CD1c-positive myeloid dendritic cell (primary cell): ENCODE measurements at regions not wholly inside any gene's neighbourhood (a gene's known extent, or its start where the extent isn't known, plus 50 kb on each side); places are given as distances from the start of the nearest gene placed in this dataset.

Experiments
- DNase-seq: peaks from one replicate; pipeline ENCODE4 v3.0.0-alpha.2; 2016; ENCODE audit errors: extremely low spot score

DNA sequence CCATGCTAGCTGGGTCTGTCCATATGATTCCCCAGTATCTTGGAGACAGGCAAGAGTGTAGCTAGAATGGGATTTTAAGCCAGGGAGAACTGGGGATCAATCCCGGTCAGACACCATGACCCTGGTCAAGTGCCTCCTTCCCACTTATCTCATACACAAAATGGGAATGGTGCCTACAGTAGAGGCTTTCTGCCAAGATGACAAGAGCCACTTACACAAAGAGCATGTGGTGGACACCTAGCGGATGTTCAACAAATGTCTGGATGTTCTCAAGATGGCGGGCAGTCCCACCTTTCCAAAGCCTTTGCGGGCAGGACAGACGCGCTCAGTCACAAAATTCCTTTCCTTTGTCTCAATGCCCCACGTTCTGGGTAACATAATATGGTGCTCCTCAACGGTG, 57.3 kb downstream of the MAF start:
- DNase-seq: no peak

DNA sequence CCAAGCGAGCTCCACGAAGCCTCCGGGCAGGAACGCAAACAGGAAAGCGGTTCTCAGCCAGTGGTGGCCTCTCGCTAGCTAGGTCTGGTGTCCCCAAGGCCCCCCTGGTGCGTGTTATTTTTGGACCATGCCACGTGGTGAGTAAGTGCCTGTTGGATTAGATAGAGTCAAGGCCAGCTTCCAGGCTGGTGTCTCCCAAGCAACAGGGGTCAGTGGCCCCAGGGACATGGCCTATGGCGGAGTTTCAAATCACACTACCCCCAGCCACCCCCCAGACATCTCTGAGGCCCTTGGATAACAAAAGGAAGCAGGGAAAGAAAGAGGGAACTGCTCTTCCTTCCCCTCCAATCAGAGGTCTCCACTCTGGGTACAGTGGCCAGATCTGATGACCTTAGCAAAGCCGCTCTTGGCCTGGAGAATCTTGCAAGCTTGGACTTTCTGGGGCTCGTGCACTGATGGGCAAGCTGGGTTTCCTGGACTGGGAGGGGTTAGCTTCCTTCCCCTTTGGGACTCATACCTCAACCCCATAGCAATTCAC, 58.2 kb downstream of the MAF start:
- no peak for DNase-seq

DNA sequence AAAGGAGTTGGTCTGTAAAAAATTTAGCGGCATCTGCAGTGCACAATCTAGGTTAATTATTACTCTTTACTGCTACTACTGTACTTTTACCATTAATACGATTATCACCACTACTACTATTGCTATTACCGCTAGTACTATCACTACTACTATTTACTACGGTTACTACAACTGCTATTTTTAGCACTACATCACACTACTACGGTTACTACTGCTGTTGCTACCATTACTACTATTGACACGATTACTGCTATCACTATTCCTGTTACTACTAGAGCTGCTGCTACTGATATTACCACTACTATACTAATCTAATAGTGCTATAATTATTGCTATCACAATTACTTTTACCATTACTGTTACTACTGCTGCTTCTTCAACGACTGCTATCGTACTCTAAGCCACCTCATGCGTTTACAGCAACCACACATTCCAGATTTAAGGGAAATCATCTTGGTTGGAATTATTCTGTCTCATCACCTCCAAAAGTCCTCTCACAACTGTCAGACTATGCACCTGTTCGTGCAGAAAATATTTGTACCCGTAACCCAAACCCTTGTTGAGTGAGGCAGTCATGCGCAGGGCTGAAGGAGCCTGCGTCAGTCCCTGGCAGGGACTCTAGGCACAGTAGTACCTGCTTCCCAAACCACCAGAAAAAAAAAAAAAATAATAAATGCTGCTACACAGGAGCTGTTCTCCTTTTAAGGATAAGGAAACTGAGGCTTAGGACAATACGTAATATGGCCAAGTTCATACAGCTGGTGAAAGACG, 59.5 kb downstream of the MAF start:
- DNase-seq: no peak

DNA sequence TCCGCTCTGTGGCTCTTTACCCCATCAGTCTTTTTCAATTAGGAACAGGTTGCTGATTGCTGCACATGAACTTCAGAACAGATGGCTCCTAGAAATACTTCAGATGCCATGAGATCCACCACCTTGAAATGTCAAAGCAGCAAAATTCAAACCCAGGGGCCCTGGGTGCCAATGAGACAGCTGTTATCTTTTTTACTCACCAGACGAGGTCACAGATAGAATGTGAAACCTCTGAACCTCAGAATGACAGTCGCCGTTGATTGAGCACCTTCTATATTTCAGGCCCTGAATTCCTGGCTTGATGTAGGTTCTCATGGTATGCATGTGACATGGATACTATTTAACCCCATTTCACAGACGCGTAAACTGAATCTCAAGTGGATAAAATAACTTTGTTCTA, 63.0 kb downstream of the MAF start:
- DNase-seq: no peak

DNA sequence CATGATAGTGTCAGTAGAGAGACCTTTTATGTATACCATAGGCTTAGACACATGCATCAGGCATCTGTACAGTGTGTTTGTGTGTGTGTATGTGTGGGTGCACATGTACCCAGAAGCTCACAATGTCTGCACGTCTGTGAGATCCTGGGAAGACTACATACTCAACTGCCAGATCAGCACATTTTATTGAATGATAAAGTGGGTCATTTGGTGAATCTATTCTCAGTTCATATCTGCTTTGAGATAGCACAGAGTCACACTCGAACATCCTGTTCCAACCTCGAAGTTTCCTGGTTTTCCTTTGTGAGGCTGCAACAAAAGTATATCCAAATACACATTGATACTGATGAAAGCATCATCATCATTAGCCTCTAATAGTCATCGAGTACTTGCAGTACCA, 63.6 kb downstream of the MAF start:
- DNase-seq: no peak

DNA sequence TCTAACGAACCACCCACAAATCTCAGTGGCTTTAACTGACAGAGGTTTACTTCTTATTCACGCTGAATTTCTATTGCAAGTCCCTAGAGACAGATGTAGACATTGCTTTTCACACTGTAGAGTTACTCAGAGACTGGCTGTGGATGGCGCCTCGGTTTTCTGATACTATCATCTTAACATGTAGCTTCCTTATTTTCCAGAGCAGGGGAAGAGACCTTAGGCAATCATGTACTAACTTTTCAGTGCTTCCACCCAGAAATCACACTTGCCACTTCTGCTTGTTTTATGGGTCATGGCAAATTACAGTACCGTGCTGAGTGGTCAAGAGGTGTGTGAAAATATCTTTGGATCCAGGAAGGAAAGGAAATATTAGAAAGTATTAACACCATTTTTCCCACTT, 65.4 kb downstream of the MAF start:
- peak; percentile 68 for DNase-seq

DNA sequence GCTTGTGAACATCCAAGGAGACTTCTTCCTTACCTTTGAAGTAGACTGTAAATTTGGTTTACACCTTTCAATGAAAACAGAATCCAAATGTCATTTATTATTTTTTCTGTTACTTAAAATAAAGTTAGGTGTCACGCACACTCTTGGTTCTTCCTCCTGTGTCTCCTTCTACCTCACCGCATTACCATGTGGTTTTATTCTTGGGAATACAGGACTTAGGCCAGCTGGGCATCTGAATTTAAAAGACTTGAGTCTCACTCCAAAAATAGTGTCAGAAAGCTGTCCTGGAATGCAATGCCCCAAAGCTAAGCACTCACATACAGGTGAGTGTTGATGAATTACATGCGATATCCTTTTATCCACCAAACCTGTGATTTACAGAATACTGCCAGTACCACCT, 66.4 kb downstream of the MAF start:
- DNase-seq: no peak

DNA sequence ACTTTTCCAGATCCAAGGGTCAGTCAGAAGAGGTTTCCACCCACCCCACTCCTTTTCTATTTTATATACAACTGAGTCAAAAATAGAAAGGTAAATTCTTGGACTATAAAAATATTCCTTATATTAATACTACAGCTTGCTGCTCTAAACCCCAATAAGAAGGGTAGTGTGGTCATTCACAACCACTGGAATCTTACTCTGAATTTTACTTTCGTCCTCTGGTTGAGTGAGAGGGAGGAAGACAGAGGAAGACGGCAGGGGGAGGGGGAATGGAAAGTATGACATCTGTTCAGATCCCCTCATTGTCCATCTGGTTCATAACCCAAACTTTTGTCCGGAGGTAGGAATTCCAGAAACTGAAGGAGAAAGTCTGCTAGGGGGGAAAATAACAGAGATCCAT, 67.2 kb downstream of the MAF start:
- DNase-seq: no peak

DNA sequence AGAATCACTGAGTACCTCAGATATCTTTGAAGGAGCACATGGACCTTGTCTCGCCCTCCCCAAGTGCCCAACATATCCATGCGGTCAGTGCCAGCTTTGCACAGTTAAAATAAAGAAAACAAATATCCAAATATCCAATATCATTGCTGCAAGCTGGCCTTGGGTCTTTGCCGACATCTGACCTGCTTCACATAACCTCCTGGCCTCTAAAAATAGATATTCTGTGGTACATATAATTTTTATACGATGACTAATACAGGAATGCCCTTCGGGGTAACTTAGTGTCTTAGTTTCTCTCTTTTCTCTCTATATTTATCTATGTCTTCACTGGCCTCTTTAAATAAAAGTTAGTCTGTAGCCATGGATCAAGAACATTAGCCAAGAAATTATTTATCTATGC, 67.8 kb downstream of the MAF start:
- DNase-seq: no peak

DNA sequence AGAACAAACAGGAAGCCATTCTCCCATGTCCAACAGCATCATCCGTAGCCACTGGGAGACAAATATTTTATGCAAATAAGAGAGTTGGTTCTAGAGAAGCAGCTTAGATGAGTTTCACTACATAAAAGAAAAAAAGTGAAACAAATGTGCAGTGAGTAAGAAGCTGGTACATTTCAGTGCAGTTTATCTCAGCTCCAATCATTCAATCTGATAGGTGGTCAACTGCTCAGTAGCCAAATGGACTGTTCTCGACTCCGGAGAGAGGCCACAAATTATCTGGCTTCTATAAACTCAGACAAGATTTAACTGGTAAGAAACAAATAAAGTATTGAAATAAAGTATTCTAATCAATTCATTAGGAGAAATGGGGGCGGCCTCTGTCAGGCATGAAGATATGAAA, 68.3 kb downstream of the MAF start:
- DNase-seq: no peak

DNA sequence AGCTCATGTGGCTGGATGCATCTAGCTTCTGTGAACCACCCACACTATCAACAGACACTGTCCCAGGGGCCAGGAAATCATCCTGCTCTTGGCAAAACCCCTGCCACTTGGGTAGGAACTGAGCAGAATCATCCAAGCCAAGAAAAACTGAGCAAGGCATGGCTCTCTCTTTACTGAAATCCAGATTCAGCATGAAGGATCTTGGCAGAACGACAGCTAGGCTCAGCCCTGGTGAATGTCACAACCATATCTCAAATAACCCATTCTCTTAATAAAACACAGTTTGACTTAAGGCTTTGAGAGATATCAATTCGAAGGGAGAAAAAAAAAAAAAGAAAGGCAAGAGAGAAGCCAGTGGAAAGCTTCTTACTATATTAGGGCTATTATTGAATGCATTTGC, 72.2 kb downstream of the MAF start:
- DNase-seq: no peak

DNA sequence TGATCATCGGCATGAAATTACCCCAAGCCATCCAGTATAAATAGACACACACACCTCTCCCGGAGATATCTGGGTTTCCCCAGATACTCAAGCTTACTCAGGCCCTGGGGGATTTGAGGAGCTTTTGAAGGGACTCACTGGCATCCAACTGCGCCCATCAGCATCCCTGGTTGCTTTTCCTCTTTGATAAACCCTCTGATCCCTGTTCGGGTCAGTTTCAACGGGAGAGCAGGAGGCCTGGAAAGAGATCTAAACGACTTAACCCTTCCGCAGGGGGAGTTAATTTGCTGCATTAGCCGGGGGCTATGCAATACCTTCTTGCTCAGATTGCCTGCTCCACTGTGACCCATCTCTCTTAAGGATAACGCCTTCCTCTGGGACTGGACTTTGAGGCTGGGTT, 76.6 kb downstream of the MAF start:
- no peak for DNase-seq

DNA sequence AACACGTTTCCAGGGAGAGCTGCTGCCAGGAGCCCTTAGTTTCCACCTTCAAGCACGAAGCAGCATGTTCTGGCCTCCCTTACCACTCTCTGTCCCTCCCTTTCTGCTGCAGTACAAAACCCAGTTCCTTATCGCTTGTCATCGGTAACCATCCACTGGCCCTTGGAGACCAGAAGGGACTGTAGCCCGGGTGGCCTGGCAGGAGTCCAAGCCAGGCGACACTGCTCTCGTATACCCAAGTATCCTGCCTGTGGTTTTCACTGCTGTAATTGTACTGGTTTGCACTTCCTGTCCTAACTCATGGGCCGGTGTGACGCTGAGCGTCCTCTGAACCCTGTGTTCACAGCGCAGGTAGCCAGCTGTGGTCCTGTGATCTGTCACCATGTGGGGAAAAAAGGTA, 81.1 kb downstream of the MAF start:
- DNase-seq: peak; percentile 53

DNA sequence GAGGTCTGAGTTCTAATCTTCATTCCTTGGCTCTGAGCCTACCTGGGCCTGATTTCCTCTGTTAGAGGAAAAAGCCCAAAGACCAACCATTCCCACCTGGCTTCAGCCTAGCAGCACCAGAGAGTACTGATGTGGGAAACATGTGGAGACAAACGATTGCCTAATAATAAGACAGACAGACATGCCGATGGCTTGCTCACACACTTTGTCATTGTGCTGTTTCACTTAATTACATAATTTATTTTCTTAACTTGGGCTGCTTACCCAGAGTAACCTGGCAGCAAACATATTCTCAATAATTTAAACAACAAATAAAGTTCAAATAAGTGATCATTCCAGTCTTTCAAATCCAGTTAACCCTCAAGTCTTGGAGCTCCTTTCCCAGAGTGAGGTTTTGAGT, 83.4 kb downstream of the MAF start:
- no peak for DNase-seq

DNA sequence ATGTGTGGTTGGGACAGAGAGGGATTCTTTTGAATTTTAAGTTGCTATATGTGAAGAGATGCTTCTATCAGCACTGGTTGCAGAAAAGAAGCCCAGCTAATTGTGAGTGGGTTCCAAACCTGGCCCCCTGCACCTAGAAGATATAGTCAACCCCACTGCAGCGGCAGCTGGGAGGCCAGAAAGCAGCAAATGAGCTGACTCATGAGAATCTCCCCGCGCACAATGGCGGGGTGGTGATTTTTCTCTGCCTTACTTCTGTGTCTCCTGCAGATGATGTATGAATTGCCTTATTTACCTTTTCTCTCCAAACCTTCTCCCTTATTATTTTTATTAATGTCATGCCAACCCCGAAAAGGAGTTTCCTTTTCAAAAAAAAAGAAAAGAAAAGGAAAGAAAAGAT, 89.7 kb downstream of the MAF start:
- DNase-seq: no peak

DNA sequence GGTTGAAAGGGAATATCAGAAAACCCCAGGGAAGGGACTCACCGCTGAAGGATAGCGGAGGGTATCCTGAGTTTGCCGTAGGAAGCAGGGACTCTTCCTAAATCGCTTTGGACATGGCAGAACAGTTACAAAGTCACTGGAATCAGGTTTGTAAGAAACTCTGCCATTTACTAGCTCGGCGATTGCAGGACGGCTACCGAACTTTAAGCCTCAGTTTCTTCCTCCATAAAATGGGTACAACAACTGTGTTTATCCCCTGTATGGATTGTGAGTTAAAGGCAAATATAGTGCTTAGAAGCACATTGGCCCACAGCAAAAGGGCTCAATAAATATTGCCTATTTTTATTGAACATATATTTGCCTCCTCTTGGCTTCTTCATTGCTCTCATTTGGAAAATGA, 90.6 kb downstream of the MAF start:
- no peak for DNase-seq

DNA sequence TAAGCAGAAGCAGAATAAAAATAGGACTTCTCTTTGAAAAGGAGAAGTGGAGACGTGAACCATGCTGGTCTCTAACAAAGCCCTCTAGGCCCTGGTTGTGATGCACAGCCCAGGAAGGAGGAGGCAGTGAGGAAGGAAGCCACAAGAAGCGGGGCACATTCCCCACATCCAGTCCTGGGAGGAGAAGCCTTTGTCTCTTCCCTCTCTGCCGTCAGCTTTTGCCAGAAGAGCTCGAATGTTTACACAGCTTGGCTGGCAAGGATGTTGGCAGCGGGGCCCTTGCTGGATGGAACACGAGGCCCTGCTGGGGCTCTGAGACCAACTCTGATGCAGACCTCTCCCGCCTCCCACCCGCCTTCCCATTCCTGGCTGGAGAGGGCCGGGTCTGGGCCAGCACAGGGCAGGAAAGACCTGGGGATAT, 91.3 kb downstream of the MAF start:
- peak; percentile 59 for DNase-seq

DNA sequence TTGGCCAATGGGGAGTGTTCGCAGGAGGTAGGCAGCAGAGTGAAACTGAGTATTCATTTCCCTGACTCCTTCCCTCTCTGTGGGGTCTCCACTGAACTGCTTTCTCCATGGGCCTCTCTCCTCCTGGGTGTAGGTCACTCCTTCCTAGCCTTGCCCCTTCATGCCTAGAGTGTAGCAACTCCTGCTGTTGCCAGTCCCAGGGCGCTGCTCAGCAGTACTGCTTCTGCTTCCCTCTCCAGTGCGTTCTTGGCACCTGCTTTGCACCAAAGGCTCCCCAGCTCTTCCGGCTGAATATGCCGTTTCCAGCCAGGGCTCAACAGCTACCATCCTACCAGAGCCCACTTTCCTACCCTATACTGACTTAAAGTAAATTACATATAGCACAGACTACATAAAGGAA, 92.2 kb downstream of the MAF start:
- no peak for DNase-seq

DNA sequence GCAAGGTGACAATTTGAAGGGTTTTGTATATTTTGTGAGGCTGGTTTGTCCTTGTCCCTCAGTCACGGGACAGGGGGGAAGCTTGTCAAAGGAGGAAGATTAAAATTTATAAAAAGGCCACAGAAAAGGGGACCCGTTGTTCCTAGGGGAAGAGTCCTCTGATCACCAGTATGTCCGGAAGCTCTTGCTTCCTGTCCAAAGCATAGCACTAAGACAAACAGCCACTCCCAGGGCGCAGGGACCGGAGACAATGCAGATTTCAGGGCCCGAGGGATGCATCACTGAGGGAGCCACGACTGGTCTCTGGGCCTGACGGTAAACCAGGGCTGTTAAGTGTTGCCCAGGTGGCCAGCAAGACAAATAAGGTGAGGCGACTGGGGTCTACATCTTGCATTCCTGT, 95.2 kb downstream of the MAF start:
- no peak for DNase-seq

DNA sequence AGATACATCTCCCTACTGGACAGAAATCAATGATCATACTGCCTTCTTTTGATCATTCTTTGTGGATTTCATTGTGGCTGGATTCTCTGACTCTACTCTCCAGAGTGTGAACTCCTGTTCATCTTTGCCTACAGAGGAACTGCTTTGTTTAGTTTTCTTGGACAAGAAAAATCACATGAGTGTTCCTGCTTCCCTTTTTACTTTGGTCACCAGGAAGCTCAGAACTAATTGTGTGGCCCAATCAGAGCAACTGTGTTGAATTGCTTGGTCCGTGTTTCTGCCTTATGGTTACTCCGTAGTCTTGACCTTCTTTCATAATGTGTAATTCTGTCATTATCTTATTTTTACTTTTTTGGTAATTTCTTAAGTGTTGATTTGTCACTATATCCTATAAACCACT, 97.0 kb downstream of the MAF start:
- peak; percentile 40 for DNase-seq

DNA sequence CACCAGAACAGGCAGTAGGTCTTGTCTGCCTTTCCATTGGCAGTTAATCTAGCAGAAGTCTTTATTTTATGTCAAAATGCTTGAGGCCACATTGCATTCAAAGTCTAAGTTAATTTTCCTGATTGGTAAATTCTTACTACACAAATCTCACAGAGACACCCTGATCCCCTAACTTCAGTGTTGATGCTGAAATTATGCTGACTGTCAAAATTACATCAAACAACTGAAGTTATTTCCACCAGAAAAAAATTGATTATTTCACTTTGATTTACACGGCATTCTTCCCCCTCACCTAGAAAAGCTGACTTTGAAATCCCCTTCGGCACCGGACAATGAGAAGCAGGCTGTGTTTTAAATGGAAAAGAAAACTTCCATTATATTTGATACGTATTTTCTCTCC, 99.1 kb downstream of the MAF start:
- no peak for DNase-seq

DNA sequence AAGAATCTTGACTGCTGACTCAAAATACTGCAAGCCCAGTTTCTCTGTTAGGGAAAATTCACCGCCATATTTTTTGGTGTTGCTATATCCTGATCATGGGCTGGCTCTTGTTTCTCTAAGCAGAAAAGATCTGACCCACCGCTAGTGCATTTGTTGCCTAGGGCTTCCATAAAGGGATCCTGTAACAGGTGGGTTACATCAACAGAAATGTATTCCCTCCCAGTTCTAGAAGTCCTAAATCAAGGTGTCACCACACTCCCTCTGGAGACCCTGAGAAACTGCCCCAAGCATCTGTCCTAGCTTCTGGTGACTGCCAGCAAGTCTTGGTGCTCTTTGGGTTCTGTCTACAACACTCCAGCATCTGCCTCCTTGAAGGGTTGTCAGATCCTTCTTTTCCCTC, 99.7 kb downstream of the MAF start:
- no peak for DNase-seq

DNA sequence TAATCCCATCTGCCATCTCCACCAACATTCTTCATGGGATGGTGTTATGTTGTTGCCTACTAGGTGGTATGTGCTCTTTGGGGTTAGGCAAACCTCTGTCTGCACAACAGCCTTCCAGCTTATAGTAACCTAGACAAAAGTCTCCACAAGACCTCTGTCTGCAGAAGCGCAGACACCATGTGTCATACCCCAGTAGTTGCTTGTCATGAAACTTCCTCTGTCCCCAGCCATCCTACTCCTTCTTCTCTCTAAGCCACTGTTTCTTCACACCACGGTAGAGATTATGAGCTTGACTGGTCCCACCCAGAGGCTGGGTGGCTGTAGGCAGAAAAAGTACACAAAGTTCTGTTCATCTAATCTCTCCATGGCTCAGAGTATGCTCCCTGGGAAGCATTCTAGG, 100.3 kb downstream of the MAF start:
- peak; percentile 18 for DNase-seq

DNA sequence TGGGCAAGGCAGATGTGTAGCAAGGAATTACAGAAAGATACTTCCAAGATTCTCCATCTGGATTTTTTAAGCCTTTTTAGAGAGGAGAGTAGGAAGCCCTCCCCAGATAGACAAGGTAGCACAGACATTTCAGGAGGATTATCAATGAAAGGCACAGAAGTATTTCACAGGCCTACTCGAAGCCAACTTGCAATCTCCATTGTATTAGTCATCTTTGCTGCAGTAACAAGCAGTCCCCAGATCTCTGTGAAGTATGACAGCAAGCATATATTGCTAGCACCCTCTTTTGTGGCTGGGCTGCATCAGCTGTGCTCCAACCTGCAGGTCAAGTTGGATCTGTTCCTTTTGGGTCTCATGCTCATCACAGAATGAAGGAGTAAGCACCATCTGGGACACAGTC, 101.6 kb downstream of the MAF start:
- DNase-seq: no peak
